ENCODE measurements at regions not wholly inside any gene's neighbourhood (a gene's known extent, or its start where the extent isn't known, plus 50 kb on each side); places are given as distances from the start of the nearest gene placed in this dataset.

- Histone ChIP-seq H3K4me1 (ENCODE audit: control insufficient read depth, extremely low read depth, insufficient read depth, low read length) (no peaks in the 10 kb centered on the region), H3K9me1 (ENCODE audit: control insufficient read depth, extremely low read depth, insufficient read depth, low read length) (no peaks in the 10 kb centered on the region), H3K4me2 (ENCODE audit: control insufficient read depth, extremely low read depth, insufficient read depth, low read depth, low read length) (no peak overlapping the region), H3K27me3 (ENCODE audit: control insufficient read depth, extremely low read depth, insufficient read depth, low read length) (no peaks in the 10 kb centered on the region), H3K36me3 (ENCODE audit: control insufficient read depth in 2 of 2, extremely low read depth in 1 of 2, insufficient read depth in 2 of 2, low read length in 2 of 2) (no peaks in the 10 kb centered on the region), H3K4me3 (ENCODE audit: control insufficient read depth in 2 of 3, extremely low read depth in 1 of 3, insufficient read depth in 2 of 3, low read depth in 1 of 3, low read length in 3 of 3) (no peak overlapping the region), H4K20me1 (ENCODE audit: control insufficient read depth, extremely low read depth, insufficient read depth, low read length) (no peaks in the 10 kb centered on the region), H3K9ac (ENCODE audit: control insufficient read depth, extremely low read depth, insufficient read depth, low read length) (no peak overlapping the region), H3K27ac (ENCODE audit: control insufficient read depth, insufficient read depth, low read length) (no peak overlapping the region), H3K9me3 (ENCODE audit: control insufficient read depth, low read depth, low read length) (peaks cover 2% of the 10 kb centered on the region), H3K79me2 (ENCODE audit: control insufficient read depth, insufficient read depth, low read length) (no peaks in the 10 kb centered on the region), H2AFZ (ENCODE audit: control insufficient read depth, low read length) (no peak overlapping the region)
- DNase-seq (ENCODE audit: low read depth, low spot score) = no peak
- TF ChIP-seq EZH2 (IDR thresholded peaks at IDR 0.05; ENCODE audit: low read length) (no peak), CTCF (optimal IDR thresholded peaks at IDR 0.05 in 1 of 3, IDR thresholded peaks at IDR 0.05 in 1 of 3, conservative IDR thresholded peaks at IDR 0.05 in 1 of 3; ENCODE audit: extremely low read depth in 1 of 3, insufficient read depth in 2 of 3, low read length in 3 of 3) (no peak)
- dilution Hi-C loops (cut with MboI; ENCODE audit: extremely low pct_ligation_motif_present, low sequenced_read_pairs) = no loop called here
- FAIRE-seq = no peak
Measured at GRCh38 chr1:70779571-70779970, 268.0 kb downstream of the PTGER3 start.

GRCh38 chr1:70785287-70785686, 262.3 kb downstream of the PTGER3 start:
- no peak overlapping the region for H3K4me3 ChIP-seq (ENCODE audit: control insufficient read depth in 2 of 3, extremely low read depth in 1 of 3, insufficient read depth in 2 of 3, low read depth in 1 of 3, low read length in 3 of 3)
- no peaks in the 10 kb centered on the region for H3K36me3 ChIP-seq (ENCODE audit: control insufficient read depth in 2 of 2, extremely low read depth in 1 of 2, insufficient read depth in 2 of 2, low read length in 2 of 2)
- H3K27me3 ChIP-seq (ENCODE audit: control insufficient read depth, extremely low read depth, insufficient read depth, low read length) = no peaks in the 10 kb centered on the region
- no peaks in the 10 kb centered on the region for H3K79me2 ChIP-seq (ENCODE audit: control insufficient read depth, insufficient read depth, low read length)
- FAIRE-seq (no peak), DNase-seq (ENCODE audit: low read depth, low spot score) (no peak)
- no peak overlapping the region for H3K9ac ChIP-seq (ENCODE audit: control insufficient read depth, extremely low read depth, insufficient read depth, low read length)
- H3K4me2 ChIP-seq (ENCODE audit: control insufficient read depth, extremely low read depth, insufficient read depth, low read depth, low read length) = no peak overlapping the region
- no peak overlapping the region for H3K27ac ChIP-seq (ENCODE audit: control insufficient read depth, insufficient read depth, low read length)
- H3K9me3 ChIP-seq (ENCODE audit: control insufficient read depth, low read depth, low read length) = no peaks in the 10 kb centered on the region
- H3K4me1 ChIP-seq (ENCODE audit: control insufficient read depth, extremely low read depth, insufficient read depth, low read length) = no peaks in the 10 kb centered on the region
- no peaks in the 10 kb centered on the region for H4K20me1 ChIP-seq (ENCODE audit: control insufficient read depth, extremely low read depth, insufficient read depth, low read length)
- no peaks in the 10 kb centered on the region for H3K9me1 ChIP-seq (ENCODE audit: control insufficient read depth, extremely low read depth, insufficient read depth, low read length)
- dilution Hi-C loops (cut with MboI; ENCODE audit: extremely low pct_ligation_motif_present, low sequenced_read_pairs) = no loop called here
- no peak overlapping the region for H2AFZ ChIP-seq (ENCODE audit: control insufficient read depth, low read length)
- TF ChIP-seq CTCF (optimal IDR thresholded peaks at IDR 0.05 in 1 of 3, IDR thresholded peaks at IDR 0.05 in 1 of 3, conservative IDR thresholded peaks at IDR 0.05 in 1 of 3; ENCODE audit: extremely low read depth in 1 of 3, insufficient read depth in 2 of 3, low read length in 3 of 3) = no peak
- TF ChIP-seq EZH2 (IDR thresholded peaks at IDR 0.05; ENCODE audit: low read length) = no peak
